CD8-positive, alpha-beta memory T cell (primary cell): ENCODE measurements at regions not wholly inside any gene's neighbourhood (a gene's known extent, or its start where the extent isn't known, plus 50 kb on each side); places are given as distances from the start of the nearest gene placed in this dataset.
A peak's percentile ranks its signal among the peaks of the same experiment; 100 is the strongest.
"Not testable (repeated sequence)": the region's sequence is repeated elsewhere in the genome, so short reads cannot be mapped to it uniquely, and the experiment has no call there.

ENCODE experiments used
- CTCF ChIA-PET: fragments of 350-600 bp; sonication (Branson Sonifier 250); formaldehyde crosslinking; loops from one replicate; lab custom pipeline; 2021; ENCODE audit warnings: antibody characterized with exemption; lab: Charles Lee
- POLR2A ChIA-PET: fragments of 350-600 bp; sonication (Branson Sonifier 250); formaldehyde crosslinking; loops from one replicate; lab custom pipeline; 2021; ENCODE audit warnings: antibody characterized with exemption; lab: Charles Lee
- DNase-seq, 5 donors: peaks; one replicate each; pipeline versions ENCODE4 v3.0.0 to v3.0.0-alpha.2; 2020 to 2022; ENCODE audit warnings: mixed read lengths in 1 of 5
- H3K27ac ChIP-seq: one replicate; pipeline ENCODE4 v1.7.0; 2013; ENCODE audit warnings: low read depth, mild to moderate bottlenecking, low read length, moderate library complexity
- H3K27me3 ChIP-seq: 2 replicates; pipeline ENCODE4 v1.7.0; 2013; ENCODE audit warnings: low read length, mild to moderate bottlenecking; ENCODE audit not compliant: insufficient read depth, poor library complexity, severe bottlenecking
- H3K36me3 ChIP-seq: 2 replicates; pipeline ENCODE4 v1.7.0; 2013; ENCODE audit warnings: mild to moderate bottlenecking, low read length, moderate library complexity; ENCODE audit not compliant: insufficient read depth
- H3K4me1 ChIP-seq: 2 replicates; pipeline ENCODE4 v1.7.0; 2013; ENCODE audit warnings: mild to moderate bottlenecking, low read length, moderate library complexity; ENCODE audit not compliant: insufficient read depth
- H3K4me3 ChIP-seq: 2 replicates; pipeline ENCODE4 v1.7.0; 2013; ENCODE audit warnings: mild to moderate bottlenecking, low read length
- H3K9me3 ChIP-seq: 2 replicates; pipeline ENCODE4 v1.7.0; 2013; ENCODE audit warnings: mild to moderate bottlenecking, low read length
- H3K27ac Mint-ChIP-seq, 8 donors: one replicate each; pipeline ENCODE4 v1.8.0; 2020 to 2021; ENCODE audit warnings: mixed read lengths in 8 of 8, mild to moderate bottlenecking in 6 of 8, inconsistent platforms in 3 of 8, moderate library complexity in 3 of 8
- H3K27me3 Mint-ChIP-seq, 2 donors: one replicate each; pipeline ENCODE4 v1.8.0; 2020 to 2021; ENCODE audit warnings: mixed read lengths in 2 of 2, mild to moderate bottlenecking in 1 of 2, moderate library complexity in 1 of 2
- H3K36me3 Mint-ChIP-seq, 3 donors: one replicate each; pipeline ENCODE4 v1.8.0; 2020 to 2021; ENCODE audit warnings: mixed read lengths in 3 of 3, inconsistent platforms in 1 of 3, mild to moderate bottlenecking in 1 of 3
- H3K4me1 Mint-ChIP-seq, 3 donors: one replicate each; pipeline ENCODE4 v1.8.0; 2020 to 2021; ENCODE audit warnings: mixed read lengths in 3 of 3, inconsistent platforms in 1 of 3, mild to moderate bottlenecking in 1 of 3
- H3K4me3 Mint-ChIP-seq, 7 donors: one replicate each; pipeline ENCODE4 v1.8.0; 2020 to 2021; ENCODE audit warnings: mixed read lengths in 7 of 7, mild to moderate bottlenecking in 6 of 7, moderate library complexity in 4 of 7, inconsistent platforms in 2 of 7
- H3K9me3 Mint-ChIP-seq, 5 donors: one replicate each; pipeline ENCODE4 v1.8.0; 2020 to 2022; ENCODE audit warnings: mixed read lengths in 5 of 5, mild to moderate bottlenecking in 3 of 5, moderate library complexity in 2 of 5, inconsistent platforms in 1 of 5

DNA sequence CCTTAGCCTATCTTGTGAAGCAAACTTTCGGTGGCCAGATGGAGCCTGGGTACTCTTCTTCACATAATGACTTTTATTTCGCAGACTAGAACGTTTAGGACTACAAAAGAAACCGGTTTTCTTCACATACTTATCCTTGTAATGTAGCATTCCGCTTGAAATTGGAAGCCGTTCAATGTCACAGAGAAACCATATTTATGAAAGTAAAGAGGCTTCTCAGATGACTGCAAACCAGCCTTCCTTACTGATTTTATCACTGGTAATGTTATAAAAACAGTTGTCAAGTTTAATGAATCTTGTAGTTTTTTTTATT, 94.1 kb downstream of the PPIAL4G start:
- ChIA-PET CTCF (interaction anchor here (1.0 to 1.4 kb wide), 2 partner anchors 13 to 16 kb away, joined by 5 to 12 read pairs; no protein-coding TSS in a partner anchor), POLR2A (interaction anchor here (1.3 to 1.4 kb wide), 3 partner anchors 13 to 17 kb away, joined by 4 to 17 read pairs (median 5); no protein-coding TSS in a partner anchor)
- peaks cover 24 to 47% (median 42%) of the 10 kb centered on the region in 3 donors for H3K4me1 Mint-ChIP-seq
- H3K9me3 Mint-ChIP-seq: no peaks in the 10 kb centered on the region
- peak overlapping the region; percentile 91 to 97 (median 94) for H3K4me3 Mint-ChIP-seq
- H3K27me3 ChIP-seq: no peaks in the 10 kb centered on the region
- peak overlapping the region; percentile 94 to 100 (median 99) for H3K27ac Mint-ChIP-seq
- peak overlapping the region; percentile 56 for H3K4me3 ChIP-seq
- peak overlapping the region; percentile 96 for H3K27ac ChIP-seq
- no peaks in the 10 kb centered on the region for H3K9me3 ChIP-seq
- peaks cover 0 to 6% (median 0%) of the 10 kb centered on the region in 3 donors for H3K36me3 Mint-ChIP-seq
- no peak for DNase-seq
- H3K27me3 Mint-ChIP-seq: no peaks in the 10 kb centered on the region
- no peaks in the 10 kb centered on the region for H3K36me3 ChIP-seq
- H3K4me1 ChIP-seq: peaks cover 18% of the 10 kb centered on the region

DNA sequence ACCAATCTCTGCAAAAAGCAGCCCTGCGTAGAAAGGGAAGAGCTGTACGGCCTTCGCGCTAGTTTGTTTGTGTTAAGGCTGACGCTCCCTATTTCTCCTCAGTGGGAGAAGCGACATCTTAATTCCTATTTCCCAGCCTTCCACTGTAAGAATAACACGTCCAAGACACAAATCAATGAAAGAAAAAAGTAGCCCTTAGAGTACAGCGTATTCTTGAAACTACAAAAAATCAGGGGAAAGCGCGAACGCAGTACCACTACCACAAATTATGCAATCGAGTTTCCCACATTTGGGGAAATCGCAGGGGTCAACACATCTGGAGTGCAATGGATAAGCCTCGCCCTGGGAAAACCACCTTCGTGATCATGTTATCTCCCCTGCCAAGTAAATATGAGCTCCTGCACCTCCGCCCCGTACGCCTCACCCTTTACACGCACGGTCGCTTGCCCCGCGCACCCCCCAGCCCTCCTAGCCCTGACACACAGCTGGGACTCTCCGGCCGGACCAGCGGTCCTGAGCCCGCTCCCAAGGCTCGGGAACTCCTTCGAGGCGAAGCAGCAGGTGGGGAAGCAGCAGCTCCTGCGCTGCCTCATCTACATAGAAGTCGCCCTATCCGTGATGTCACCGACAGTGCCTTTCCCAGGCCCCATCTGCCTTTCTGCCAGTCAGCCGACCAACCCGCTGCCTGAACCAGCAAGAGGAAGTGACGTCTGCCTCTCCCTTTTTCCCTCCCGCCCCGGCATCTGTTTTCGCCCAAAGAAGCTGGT, 94.7 kb downstream of the PPIAL4G start:
- no peaks in the 10 kb centered on the region for H3K36me3 ChIP-seq
- H3K4me3 ChIP-seq: peak overlapping the region; percentile 56
- H3K9me3 Mint-ChIP-seq: no peaks in the 10 kb centered on the region
- peaks cover 24 to 47% (median 42%) of the 10 kb centered on the region in 3 donors for H3K4me1 Mint-ChIP-seq
- H3K27me3 Mint-ChIP-seq: no peaks in the 10 kb centered on the region
- H3K27ac Mint-ChIP-seq: peak overlapping the region; percentile 94 to 100 (median 99)
- H3K9me3 ChIP-seq: no peaks in the 10 kb centered on the region
- H3K4me3 Mint-ChIP-seq: peak overlapping the region; percentile 91 to 97 (median 94)
- CTCF ChIA-PET: interaction anchor here (1.0 to 1.4 kb wide), 2 partner anchors 12 to 16 kb away, joined by 5 to 12 read pairs; no protein-coding TSS in a partner anchor
- peaks cover 0 to 6% (median 0%) of the 10 kb centered on the region in 3 donors for H3K36me3 Mint-ChIP-seq
- DNase-seq: peak; percentile 77 to 92 (median 84)
- H3K4me1 ChIP-seq: peaks cover 18% of the 10 kb centered on the region
- H3K27me3 ChIP-seq: no peaks in the 10 kb centered on the region
- H3K27ac ChIP-seq: peak overlapping the region; percentile 96
- POLR2A ChIA-PET: interaction anchor here (1.3 to 1.4 kb wide), 3 partner anchors 13 to 16 kb away, joined by 4 to 17 read pairs (median 5); no protein-coding TSS in a partner anchor

DNA sequence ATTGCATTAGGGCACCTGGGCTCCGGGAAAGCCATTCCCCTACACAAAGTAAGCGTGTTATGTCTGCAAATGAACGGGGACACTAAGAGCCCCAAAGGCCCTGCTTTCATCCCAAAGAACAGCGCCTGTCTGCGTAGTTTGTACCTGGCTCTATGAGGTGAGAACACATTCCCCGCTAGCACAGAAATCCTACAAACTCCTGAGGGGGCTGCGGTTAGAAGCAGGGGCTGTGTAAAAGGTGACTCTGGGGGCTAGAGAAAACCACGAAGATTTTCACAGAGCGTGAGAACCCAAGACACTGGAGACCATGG, 95.2 kb downstream of the PPIAL4G start:
- not testable (repeated sequence) for H3K4me3 ChIP-seq, H3K9me3 ChIP-seq, H3K36me3 Mint-ChIP-seq, DNase-seq, H3K9me3 Mint-ChIP-seq, H3K36me3 ChIP-seq, H3K27me3 Mint-ChIP-seq, H3K27me3 ChIP-seq
- ChIA-PET CTCF (interaction anchor here (1.4 kb wide), 1 partner anchor 15 kb away, joined by 12 read pairs; no protein-coding TSS in a partner anchor), POLR2A (interaction anchor here (1.3 to 1.4 kb wide), 3 partner anchors 12 to 16 kb away, joined by 4 to 17 read pairs (median 5); no protein-coding TSS in a partner anchor)
- H3K4me1 ChIP-seq: peaks cover 18% of the 10 kb centered on the region
- Mint-ChIP-seq H3K4me1 (peaks cover 24 to 47% (median 42%) of the 10 kb centered on the region in 3 donors), H3K4me3 (peak overlapping the region; percentile 91 to 97 (median 94)), H3K27ac (peak overlapping the region; percentile 94 to 100 (median 99))
- peak overlapping the region; percentile 96 for H3K27ac ChIP-seq

DNA sequence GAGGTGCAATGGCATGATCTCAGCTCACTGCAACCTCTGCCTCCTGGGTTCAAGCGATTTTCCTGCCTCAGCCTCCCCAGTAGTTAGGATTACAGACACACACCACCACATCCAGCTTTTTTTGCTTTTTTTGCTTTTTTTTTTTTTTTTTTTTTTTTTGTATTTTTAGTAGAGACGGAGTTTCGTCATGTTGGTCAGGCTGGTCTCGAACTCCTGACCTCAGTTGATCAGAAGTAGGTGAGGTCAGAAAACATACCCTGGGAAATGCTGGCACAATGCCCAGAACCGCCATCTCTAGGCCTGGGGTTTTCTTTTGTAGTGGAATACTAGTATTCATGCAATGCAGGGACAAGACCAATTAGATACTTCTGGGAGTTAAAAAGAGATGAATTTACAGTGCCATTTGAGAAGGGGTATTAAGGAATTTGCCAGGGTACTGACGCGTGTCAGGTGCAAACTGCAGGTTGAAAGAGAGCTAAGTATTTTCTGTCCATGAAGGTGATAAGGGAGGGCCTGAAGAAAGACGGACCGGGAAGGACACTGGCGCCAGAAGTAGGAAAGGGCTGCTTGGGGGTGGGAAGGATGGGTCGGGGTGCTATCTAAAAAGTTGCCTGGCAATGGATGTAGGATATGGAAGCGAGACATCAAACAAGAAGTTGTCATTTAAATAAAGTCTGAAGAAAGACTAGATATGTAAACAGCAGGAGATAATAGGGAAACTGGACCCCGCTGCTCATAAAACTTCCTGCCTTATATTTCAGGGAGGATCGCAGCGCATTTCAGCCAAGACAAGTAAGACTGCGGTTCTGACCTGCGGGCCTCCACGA, 95.8 kb downstream of the PPIAL4G start:
- peaks cover 24 to 47% (median 42%) of the 10 kb centered on the region in 3 donors for H3K4me1 Mint-ChIP-seq
- POLR2A ChIA-PET: interaction anchor here (0.6 to 1.4 kb wide), 3 partner anchors 12 to 135 kb away, joined by 4 to 5 read pairs (median 4); no protein-coding TSS in a partner anchor
- H3K27ac ChIP-seq, DNase-seq, H3K27me3 ChIP-seq, H3K4me3 ChIP-seq, H3K36me3 ChIP-seq, H3K36me3 Mint-ChIP-seq, H3K9me3 Mint-ChIP-seq, H3K27me3 Mint-ChIP-seq, H3K9me3 ChIP-seq, CTCF ChIA-PET: not testable (repeated sequence)
- peak overlapping the region in 7 of 8 donors; percentile 94 to 100 (median 99) for H3K27ac Mint-ChIP-seq
- peaks cover 18% of the 10 kb centered on the region for H3K4me1 ChIP-seq
- peak overlapping the region; percentile 33 to 97 (median 94) for H3K4me3 Mint-ChIP-seq

DNA sequence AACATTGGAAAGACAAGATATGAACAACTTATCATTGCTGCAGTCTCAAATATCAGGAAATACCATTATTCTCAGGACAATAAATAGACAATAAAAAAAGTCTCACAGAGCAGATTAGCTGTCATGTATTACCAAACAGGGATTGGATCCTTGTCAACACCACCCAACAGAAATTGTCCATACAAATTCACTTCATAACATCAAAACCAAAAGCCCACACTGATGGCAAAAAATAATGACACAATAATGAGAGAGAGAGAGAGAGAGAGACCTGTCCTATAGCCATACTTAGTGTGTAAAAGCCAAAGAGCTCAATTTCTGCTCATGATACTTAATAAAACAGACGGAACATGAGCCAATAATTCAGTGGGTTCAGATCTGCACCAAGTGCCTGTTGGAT, 96.5 kb downstream of the PPIAL4G start:
- ChIA-PET CTCF (no interaction called here), POLR2A (interaction anchor here (0.6 to 1.4 kb wide), 2 partner anchors 42 to 135 kb away, joined by 4 to 5 read pairs; no protein-coding TSS in a partner anchor)
- Mint-ChIP-seq H3K4me1 (peaks cover 24 to 47% (median 42%) of the 10 kb centered on the region in 3 donors), H3K27me3 (no peaks in the 10 kb centered on the region), H3K4me3 (peak overlapping the region in 5 of 7 donors; percentile 2 to 91 (median 5)), H3K9me3 (no peaks in the 10 kb centered on the region), H3K36me3 (peaks cover 0 to 6% (median 0%) of the 10 kb centered on the region in 3 donors), H3K27ac (peak overlapping the region in 7 of 8 donors; percentile 21 to 98 (median 81))
- Histone ChIP-seq H3K9me3 (no peaks in the 10 kb centered on the region), H3K4me1 (peaks cover 18% of the 10 kb centered on the region), H3K27ac (no peak overlapping the region), H3K27me3 (no peaks in the 10 kb centered on the region), H3K4me3 (no peak overlapping the region), H3K36me3 (no peaks in the 10 kb centered on the region)
- no peak for DNase-seq

DNA sequence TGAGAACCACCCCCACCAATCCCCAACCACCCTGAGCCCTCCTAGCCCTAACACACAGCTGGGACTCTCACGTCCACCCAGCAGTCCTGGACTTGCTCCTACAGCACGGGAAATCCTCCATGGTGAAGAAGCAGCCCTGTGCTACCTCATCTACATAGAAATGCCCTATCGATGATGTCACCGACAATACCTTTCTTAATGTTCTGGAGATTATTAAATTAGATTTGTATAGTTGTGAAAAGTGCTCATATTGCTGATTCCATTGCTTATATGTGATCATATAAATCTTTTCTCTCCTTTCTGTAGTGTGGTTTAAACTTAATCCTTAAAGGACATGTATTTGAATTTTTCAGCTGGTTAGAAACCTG, 97.1 kb downstream of the PPIAL4G start:
- peaks cover 24 to 47% (median 42%) of the 10 kb centered on the region in 3 donors for H3K4me1 Mint-ChIP-seq
- H3K27me3 Mint-ChIP-seq, DNase-seq, H3K9me3 Mint-ChIP-seq, H3K9me3 ChIP-seq, H3K27me3 ChIP-seq, H3K4me3 Mint-ChIP-seq, H3K36me3 ChIP-seq, H3K4me3 ChIP-seq, H3K27ac ChIP-seq, H3K36me3 Mint-ChIP-seq: not testable (repeated sequence)
- ChIA-PET CTCF (interaction anchor here (0.9 kb wide), 1 partner anchor 14 kb away, joined by 3 read pairs; no protein-coding TSS in a partner anchor), POLR2A (interaction anchor here (1.4 kb wide), 1 partner anchor 136 kb away, joined by 4 read pairs; no protein-coding TSS in a partner anchor)
- peaks cover 18% of the 10 kb centered on the region for H3K4me1 ChIP-seq
- H3K27ac Mint-ChIP-seq: peak overlapping the region in 7 of 8 donors; percentile 45 to 98 (median 68)

DNA sequence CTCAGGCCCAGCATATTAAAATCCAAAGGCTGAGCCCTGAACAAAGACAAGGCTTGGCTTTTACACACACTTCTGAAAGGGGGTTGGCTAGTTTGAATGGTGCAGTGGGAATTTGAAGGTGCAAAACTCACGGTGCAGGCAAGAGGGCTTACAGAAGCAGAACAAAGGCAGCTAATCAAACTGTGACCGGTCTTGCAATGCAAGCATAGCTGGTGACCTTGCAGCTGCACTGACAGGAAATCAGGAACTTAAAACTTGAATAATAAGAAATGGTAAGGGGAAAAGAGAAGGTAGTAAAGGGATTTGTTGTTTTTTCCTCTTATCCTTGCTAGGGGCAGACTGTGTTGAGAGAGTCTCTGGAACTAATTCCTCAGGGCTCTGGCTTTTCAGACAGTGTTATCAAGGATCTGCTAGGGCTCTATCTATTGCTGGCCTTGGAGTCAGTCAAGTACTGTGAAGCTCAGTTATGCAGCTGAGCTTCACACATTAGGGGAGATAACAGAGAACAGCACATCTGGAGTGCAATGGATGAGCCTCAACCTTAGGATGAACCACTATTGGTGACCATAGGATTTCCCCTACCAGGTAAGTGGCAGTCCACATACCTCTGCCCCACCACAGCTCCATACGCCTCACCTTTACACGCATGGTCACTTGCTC, 97.6 kb downstream of the PPIAL4G start:
- no peaks in the 10 kb centered on the region for H3K27me3 Mint-ChIP-seq
- H3K9me3 ChIP-seq: no peaks in the 10 kb centered on the region
- no peak overlapping the region for H3K4me3 ChIP-seq
- peaks cover 24 to 47% (median 42%) of the 10 kb centered on the region in 3 donors for H3K4me1 Mint-ChIP-seq
- peaks cover 18% of the 10 kb centered on the region for H3K4me1 ChIP-seq
- H3K4me3 Mint-ChIP-seq: no peak overlapping the region
- CTCF ChIA-PET: interaction anchor here (0.9 kb wide), 1 partner anchor 13 kb away, joined by 3 read pairs; no protein-coding TSS in a partner anchor
- peaks cover 0 to 6% (median 0%) of the 10 kb centered on the region in 3 donors for H3K36me3 Mint-ChIP-seq
- no peak overlapping the region for H3K27ac ChIP-seq
- no peaks in the 10 kb centered on the region for H3K9me3 Mint-ChIP-seq
- DNase-seq: no peak
- H3K27me3 ChIP-seq: no peaks in the 10 kb centered on the region
- H3K27ac Mint-ChIP-seq: peak overlapping the region; percentile 6 to 94 (median 58)
- no peaks in the 10 kb centered on the region for H3K36me3 ChIP-seq
- POLR2A ChIA-PET: interaction anchor here (1.4 kb wide), 1 partner anchor 136 kb away, joined by 4 read pairs; no protein-coding TSS in a partner anchor
